ENCODE measurements at regions not wholly inside any gene's neighbourhood (a gene's known extent, or its start where the extent isn't known, plus 50 kb on each side); places are given as distances from the start of the nearest gene placed in this dataset.
"Not testable (repeated sequence)": the region's sequence is repeated elsewhere in the genome, so short reads cannot be mapped to it uniquely, and the experiment has no call there.

DNA sequence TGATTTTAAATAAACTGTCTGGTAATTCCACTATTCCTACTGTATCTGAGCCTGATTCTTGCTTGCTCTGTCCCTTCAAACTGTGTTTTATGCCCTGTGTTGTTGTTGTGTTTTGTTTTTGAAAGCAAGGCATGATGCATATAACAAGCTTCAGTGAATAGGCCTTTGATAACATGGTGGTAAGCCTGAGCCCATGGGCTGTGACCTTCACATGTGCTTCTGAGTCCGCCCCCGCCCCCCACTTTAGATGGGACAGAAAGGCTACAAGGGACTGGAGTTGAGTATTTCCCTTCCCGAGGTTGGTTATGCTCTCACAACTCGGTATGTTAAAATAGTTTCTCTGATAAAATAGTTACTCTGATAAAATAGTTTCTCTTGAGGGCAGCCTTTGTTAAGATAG is 119.0 kb upstream of the WNT7A start:
- DNase-seq (ENCODE audit: low spot score), result no peak
- ChIA-PET POLR2A (no interaction called here), CTCF (no interaction called here)
- peaks cover 26% of the 10 kb centered on the region for H3K36me3 Mint-ChIP-seq
- peaks cover 15% of the 10 kb centered on the region for H3K27me3 Mint-ChIP-seq (ENCODE audit: low read depth)
- no peak overlapping the region for H3K4me3 Mint-ChIP-seq
- no peak for TF ChIP-seq ELF4 (CRISPR knock-in tag; IDR thresholded peaks at IDR 0.05; ENCODE audit: low read depth)
- TF ChIP-seq, protein P1, sequence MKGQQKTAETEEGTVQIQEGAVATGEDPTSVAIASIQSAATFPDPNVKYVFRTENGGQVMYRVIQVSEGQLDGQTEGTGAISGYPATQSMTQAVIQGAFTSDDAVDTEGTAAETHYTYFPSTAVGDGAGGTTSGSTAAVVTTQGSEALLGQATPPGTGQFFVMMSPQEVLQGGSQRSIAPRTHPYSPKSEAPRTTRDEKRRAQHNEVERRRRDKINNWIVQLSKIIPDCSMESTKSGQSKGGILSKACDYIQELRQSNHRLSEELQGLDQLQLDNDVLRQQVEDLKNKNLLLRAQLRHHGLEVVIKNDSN (CRISPR knock-in tag; IDR thresholded peaks at IDR 0.05), result no peak
- TF ChIP-seq, protein P2, sequence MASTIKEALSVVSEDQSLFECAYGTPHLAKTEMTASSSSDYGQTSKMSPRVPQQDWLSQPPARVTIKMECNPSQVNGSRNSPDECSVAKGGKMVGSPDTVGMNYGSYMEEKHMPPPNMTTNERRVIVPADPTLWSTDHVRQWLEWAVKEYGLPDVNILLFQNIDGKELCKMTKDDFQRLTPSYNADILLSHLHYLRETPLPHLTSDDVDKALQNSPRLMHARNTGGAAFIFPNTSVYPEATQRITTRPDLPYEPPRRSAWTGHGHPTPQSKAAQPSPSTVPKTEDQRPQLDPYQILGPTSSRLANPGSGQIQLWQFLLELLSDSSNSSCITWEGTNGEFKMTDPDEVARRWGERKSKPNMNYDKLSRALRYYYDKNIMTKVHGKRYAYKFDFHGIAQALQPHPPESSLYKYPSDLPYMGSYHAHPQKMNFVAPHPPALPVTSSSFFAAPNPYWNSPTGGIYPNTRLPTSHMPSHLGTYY (CRISPR knock-in tag; IDR thresholded peaks at IDR 0.05), result no peak
- TF ChIP-seq, protein P3, sequence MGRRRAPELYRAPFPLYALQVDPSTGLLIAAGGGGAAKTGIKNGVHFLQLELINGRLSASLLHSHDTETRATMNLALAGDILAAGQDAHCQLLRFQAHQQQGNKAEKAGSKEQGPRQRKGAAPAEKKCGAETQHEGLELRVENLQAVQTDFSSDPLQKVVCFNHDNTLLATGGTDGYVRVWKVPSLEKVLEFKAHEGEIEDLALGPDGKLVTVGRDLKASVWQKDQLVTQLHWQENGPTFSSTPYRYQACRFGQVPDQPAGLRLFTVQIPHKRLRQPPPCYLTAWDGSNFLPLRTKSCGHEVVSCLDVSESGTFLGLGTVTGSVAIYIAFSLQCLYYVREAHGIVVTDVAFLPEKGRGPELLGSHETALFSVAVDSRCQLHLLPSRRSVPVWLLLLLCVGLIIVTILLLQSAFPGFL (CRISPR knock-in tag; IDR thresholded peaks at IDR 0.05; ENCODE audit: borderline replicate concordance), result no peak
- TF ChIP-seq, protein P4, sequence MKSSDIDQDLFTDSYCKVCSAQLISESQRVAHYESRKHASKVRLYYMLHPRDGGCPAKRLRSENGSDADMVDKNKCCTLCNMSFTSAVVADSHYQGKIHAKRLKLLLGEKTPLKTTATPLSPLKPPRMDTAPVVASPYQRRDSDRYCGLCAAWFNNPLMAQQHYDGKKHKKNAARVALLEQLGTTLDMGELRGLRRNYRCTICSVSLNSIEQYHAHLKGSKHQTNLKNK (CRISPR knock-in tag; IDR thresholded peaks at IDR 0.05), result no peak
- TF ChIP-seq, protein P5, sequence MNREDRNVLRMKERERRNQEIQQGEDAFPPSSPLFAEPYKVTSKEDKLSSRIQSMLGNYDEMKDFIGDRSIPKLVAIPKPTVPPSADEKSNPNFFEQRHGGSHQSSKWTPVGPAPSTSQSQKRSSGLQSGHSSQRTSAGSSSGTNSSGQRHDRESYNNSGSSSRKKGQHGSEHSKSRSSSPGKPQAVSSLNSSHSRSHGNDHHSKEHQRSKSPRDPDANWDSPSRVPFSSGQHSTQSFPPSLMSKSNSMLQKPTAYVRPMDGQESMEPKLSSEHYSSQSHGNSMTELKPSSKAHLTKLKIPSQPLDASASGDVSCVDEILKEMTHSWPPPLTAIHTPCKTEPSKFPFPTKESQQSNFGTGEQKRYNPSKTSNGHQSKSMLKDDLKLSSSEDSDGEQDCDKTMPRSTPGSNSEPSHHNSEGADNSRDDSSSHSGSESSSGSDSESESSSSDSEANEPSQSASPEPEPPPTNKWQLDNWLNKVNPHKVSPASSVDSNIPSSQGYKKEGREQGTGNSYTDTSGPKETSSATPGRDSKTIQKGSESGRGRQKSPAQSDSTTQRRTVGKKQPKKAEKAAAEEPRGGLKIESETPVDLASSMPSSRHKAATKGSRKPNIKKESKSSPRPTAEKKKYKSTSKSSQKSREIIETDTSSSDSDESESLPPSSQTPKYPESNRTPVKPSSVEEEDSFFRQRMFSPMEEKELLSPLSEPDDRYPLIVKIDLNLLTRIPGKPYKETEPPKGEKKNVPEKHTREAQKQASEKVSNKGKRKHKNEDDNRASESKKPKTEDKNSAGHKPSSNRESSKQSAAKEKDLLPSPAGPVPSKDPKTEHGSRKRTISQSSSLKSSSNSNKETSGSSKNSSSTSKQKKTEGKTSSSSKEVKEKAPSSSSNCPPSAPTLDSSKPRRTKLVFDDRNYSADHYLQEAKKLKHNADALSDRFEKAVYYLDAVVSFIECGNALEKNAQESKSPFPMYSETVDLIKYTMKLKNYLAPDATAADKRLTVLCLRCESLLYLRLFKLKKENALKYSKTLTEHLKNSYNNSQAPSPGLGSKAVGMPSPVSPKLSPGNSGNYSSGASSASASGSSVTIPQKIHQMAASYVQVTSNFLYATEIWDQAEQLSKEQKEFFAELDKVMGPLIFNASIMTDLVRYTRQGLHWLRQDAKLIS (CRISPR knock-in tag; IDR thresholded peaks at IDR 0.05; ENCODE audit: borderline replicate concordance), result no peak
- TF ChIP-seq TP53 (CRISPR knock-in tag; IDR thresholded peaks at IDR 0.05), result no peak
- TF ChIP-seq TEAD1 (CRISPR knock-in tag; IDR thresholded peaks at IDR 0.05), result no peak
- no peak for TF ChIP-seq NR2C2 (CRISPR knock-in tag; IDR thresholded peaks at IDR 0.05)
- TF ChIP-seq JUN (CRISPR knock-in tag; IDR thresholded peaks at IDR 0.05), result no peak
- peaks cover 33% of the 10 kb centered on the region for H3K9me3 Mint-ChIP-seq
- H3K4me1 Mint-ChIP-seq, result no peaks in the 10 kb centered on the region
- no peak overlapping the region for H3K27ac Mint-ChIP-seq
- ATAC-seq, result no peak

DNA sequence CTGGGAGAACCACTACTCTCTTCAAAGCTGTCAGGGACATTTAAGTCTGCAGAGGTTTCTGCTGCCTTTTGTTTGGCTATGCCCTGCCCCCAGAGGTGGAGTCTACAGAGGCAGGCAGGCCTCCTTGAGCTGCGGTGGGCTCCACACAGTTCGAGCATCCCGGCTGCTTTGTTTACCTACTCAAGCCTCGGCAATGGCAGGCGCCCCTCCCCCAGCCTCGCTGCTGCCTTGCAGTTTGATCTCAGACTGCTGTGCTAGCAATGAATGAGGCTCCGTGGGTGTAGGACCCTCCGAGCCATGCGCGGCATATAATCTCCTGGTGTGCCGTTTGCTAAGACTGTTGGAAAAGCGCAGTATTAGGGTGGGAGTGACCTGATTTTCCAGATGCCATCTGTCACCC is 115.3 kb upstream of the WNT7A start:
- CTCF ChIA-PET; POLR2A ChIA-PET; H3K4me1 Mint-ChIP-seq; H3K4me3 Mint-ChIP-seq; H3K27ac Mint-ChIP-seq; ATAC-seq; DNase-seq (ENCODE audit: low spot score): not testable (repeated sequence)
- H3K27me3 Mint-ChIP-seq (ENCODE audit: low read depth), result peaks cover 21% of the 10 kb centered on the region
- peaks cover 39% of the 10 kb centered on the region for H3K9me3 Mint-ChIP-seq
- peaks cover 30% of the 10 kb centered on the region for H3K36me3 Mint-ChIP-seq

DNA sequence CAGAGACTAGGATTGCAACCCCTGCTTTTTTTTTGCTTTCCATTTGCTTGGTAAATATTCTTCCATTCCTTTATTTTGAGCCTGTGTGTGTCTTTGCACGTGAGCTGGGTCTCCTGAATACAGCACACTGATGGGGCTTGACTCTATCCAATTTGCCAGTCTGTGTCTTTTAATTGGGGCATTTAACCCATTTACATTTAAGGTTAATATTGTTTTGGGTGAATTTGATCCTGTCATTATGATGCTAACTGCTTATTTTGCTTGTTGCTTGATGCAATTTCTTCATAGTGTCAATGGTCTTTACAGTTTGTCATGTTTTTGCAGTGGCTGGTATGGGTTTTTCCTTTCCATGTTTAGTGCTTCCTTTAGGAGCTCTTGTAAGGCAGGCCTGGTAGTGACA is 109.1 kb upstream of the WNT7A start:
- POLR2A ChIA-PET, result not testable (repeated sequence)
- peaks cover 61% of the 10 kb centered on the region for H3K9me3 Mint-ChIP-seq

DNA sequence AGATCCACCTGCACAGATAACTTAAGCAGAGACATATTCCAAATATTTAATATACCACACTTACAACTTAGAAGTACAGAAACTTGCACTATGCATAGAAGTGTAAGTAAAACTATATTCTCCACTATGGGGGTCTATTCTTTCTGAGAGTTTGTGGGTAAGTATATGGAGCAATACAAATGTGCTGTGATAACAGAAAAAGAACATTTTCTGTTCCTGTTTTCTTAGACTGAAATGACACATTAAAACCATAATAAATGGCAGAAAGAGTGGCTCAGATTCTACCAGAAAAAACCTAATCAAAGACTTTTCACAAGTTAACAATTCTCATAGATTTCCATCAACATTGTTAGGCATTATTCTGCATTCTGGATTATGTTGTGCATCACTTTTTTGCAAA is 96.6 kb upstream of the WNT7A start:
- CTCF ChIA-PET, result no interaction called here
- H3K36me3 Mint-ChIP-seq, result peaks cover 19% of the 10 kb centered on the region
- no peak for DNase-seq (ENCODE audit: low spot score)
- ATAC-seq, result no peak
- no peak overlapping the region for H3K27ac Mint-ChIP-seq
- POLR2A ChIA-PET, result interaction anchor here (0.5 kb wide), 1 partner anchor 390 kb away, joined by 3 read pairs; no protein-coding TSS in a partner anchor
- H3K4me3 Mint-ChIP-seq, result no peak overlapping the region
- H3K4me1 Mint-ChIP-seq, result no peaks in the 10 kb centered on the region
- H3K27me3 Mint-ChIP-seq (ENCODE audit: low read depth), result peaks cover 12% of the 10 kb centered on the region
- peaks cover 42% of the 10 kb centered on the region for H3K9me3 Mint-ChIP-seq
- TF ChIP-seq TP53 (CRISPR knock-in tag; IDR thresholded peaks at IDR 0.05) (no peak), TCF7 (CRISPR knock-in tag; IDR thresholded peaks at IDR 0.05; ENCODE audit: low read depth) (no peak), GABPB1 (CRISPR knock-in tag; IDR thresholded peaks at IDR 0.05) (no peak), CREM (CRISPR knock-in tag; IDR thresholded peaks at IDR 0.05) (no peak), OVOL2 (CRISPR knock-in tag; IDR thresholded peaks at IDR 0.05; ENCODE audit: borderline replicate concordance) (no peak), RELA (CRISPR knock-in tag; IDR thresholded peaks at IDR 0.05; ENCODE audit: borderline replicate concordance) (no peak), GTF2I (CRISPR knock-in tag; conservative IDR thresholded peaks at IDR 0.05) (no peak), ZNF317 (CRISPR knock-in tag; IDR thresholded peaks at IDR 0.05; ENCODE audit: borderline replicate concordance, low read depth) (no peak)
- TF ChIP-seq, protein P6, sequence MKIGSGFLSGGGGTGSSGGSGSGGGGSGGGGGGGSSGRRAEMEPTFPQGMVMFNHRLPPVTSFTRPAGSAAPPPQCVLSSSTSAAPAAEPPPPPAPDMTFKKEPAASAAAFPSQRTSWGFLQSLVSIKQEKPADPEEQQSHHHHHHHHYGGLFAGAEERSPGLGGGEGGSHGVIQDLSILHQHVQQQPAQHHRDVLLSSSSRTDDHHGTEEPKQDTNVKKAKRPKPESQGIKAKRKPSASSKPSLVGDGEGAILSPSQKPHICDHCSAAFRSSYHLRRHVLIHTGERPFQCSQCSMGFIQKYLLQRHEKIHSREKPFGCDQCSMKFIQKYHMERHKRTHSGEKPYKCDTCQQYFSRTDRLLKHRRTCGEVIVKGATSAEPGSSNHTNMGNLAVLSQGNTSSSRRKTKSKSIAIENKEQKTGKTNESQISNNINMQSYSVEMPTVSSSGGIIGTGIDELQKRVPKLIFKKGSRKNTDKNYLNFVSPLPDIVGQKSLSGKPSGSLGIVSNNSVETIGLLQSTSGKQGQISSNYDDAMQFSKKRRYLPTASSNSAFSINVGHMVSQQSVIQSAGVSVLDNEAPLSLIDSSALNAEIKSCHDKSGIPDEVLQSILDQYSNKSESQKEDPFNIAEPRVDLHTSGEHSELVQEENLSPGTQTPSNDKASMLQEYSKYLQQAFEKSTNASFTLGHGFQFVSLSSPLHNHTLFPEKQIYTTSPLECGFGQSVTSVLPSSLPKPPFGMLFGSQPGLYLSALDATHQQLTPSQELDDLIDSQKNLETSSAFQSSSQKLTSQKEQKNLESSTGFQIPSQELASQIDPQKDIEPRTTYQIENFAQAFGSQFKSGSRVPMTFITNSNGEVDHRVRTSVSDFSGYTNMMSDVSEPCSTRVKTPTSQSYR (CRISPR knock-in tag; IDR thresholded peaks at IDR 0.05), result no peak
- TF ChIP-seq, protein P4 (CRISPR knock-in tag; IDR thresholded peaks at IDR 0.05), result no peak

More for the DNA sequence above, 109.1 kb upstream of the WNT7A start:
- ATAC-seq; CTCF ChIA-PET; H3K4me1 Mint-ChIP-seq; H3K36me3 Mint-ChIP-seq; DNase-seq (ENCODE audit: low spot score); H3K27ac Mint-ChIP-seq; H3K4me3 Mint-ChIP-seq: not testable (repeated sequence)
- H3K27me3 Mint-ChIP-seq (ENCODE audit: low read depth), result peaks cover 31% of the 10 kb centered on the region

Data from WTC11 (cell line).